DMS53 (cell line): ENCODE measurements at regions not wholly inside any gene's neighbourhood (a gene's known extent, or its start where the extent isn't known, plus 50 kb on each side); places are given as distances from the start of the nearest gene placed in this dataset.
"Not testable (repeated sequence)": the region's sequence is repeated elsewhere in the genome, so short reads cannot be mapped to it uniquely, and the experiment has no call there.

Experiments used
- DNase-seq: peaks from one replicate; lab custom pipeline; 2025; lab: John Stamatoyannopoulos, UW

DNA sequence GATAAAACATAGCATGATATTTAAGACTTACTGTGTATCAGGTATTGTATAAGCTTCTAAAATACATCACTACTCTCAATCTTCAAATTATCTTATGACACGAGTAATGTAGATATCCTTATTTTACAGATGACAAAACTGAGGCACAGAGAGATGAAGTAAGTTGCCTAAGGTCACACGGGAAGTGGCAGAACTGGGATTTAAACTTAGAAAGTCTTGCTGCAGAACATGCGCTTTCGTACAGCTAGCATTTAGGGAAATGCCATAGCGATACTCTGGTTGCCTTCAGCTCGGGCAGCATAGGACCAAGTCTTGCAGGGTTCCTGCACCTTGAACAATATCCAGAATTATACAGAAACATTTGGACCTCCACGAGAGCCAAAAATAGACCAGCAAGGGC lies 162.4 kb downstream of the BRMS1L start:
- no peak for DNase-seq

DNA sequence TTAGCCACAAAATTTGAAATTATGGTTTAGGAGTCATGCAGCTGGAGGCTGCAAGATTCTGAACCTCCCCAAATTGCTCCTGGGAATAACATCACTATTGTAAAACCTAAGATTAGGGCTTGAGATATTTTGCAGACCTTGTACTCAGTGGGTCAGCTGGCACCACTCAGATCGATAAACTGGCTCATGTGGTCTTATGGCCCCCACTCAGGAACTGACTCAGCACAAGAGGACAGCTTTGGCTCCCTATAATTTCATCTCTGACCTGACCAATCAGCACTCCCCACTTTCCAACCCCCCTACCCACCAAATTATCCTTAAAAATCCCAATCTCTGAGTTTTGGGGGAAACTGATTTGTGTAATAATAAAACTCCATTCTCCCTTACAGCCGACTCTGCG lies 161.6 kb downstream of the BRMS1L start:
- DNase-seq = no peak

DNA sequence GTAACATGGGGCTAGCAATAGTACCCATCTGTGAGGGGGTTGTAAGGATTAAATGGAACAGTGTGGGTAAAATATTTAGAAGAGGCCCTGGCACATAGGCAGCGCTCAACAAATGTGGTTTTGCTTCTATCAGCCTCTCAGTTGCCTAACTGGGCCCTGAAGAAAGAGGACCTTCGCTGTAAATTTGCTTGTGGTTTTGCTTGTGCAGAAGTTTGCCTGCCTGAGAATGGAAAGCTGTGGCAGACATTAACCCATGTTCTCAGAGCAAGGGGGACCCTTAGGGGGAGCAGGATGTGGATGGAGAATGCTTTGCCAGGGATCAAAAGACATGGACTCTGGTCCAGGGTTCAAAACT lies 160.1 kb downstream of the BRMS1L start:
- DNase-seq = no peak

DNA sequence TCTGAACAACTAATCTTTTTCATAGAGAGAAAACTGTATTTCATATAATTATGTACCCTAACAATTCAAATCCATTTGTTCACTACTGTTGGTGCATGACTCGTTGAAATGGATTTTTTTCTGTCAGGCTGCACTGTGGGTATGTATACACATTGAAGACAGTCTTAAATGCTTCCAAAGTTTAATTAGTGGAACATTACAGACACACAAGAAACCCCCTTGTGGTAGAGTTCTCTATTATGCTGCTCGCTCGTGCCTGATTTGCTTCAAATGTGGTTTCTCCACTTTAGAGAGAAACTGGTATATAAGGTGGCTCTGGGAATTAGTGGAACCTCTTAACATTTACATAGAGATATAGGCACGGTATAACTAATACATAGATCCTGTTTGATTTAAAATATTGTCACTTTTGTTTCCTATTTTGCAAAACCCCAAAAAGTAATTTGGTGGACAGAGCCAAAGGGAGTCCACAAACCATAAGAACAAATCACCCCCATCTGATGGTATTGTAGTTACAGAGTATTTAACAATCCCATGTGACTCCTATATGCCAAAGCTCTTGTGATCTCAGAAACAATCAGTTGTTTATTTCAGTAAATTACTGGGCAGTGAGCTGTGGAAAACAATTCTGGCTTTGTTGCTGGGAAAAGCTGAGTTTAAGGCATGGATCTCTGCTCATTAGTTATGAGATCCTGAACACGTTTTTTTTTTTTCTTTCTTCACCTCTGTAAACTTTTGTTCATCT lies 159.5 kb downstream of the BRMS1L start:
- DNase-seq = no peak

DNA sequence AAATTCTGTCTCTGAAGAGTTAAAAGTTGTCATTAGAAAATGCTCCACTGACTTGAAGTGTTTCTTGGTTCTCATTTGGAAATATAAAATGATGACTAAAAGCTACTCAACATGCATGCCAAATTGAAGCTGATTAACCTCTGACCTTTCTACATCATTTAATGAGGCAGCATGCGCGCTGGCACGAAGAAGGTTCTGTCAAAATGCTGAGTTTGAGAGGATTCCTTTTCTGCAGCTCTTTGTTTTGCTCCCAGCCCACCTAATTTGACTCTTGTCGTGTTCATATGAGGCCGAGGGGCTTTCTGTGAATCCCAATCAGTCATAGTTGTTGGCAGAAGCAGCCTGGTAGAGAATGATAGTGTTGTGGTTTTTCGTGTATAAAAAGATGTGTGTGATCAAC lies 153.4 kb downstream of the BRMS1L start:
- no peak for DNase-seq

DNA sequence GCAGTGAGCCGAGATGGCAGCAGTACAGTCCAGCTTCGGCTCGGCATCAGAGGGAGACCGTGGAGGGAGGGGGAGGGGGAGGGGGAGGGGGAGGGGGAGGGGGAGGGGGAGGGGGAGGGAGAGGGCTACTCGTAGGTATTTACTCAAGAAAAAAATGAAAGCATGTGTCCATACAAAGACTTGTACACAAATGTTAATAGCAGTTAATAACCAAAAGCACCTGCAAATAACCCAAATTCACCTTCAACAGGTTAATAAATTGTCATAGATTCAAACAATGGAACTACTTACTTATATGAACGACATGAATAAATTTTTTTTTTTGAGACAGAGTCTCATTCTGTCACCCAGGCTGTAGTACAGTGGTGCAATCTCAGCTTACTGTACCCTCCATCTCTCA lies 152.4 kb downstream of the BRMS1L start:
- peak; percentile 17 for DNase-seq

DNA sequence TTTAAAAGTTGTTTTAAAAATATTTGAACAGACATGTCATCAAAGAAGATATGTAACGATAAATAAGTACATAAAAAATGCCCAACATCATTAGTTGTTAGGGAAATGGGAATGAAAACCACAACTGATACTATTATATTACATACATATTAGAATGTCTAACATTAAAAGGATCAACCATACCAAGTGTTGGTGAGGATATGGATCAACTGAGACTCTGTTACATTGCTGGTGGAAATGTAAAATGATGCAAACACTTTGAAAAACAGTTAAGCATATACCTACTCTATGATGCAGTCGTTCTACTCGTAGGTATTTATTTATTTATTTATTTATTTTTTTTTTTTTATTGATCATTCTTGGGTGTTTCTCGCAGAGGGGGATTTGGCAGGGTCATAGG lies 149.7 kb downstream of the BRMS1L start:
- DNase-seq = no peak

DNA sequence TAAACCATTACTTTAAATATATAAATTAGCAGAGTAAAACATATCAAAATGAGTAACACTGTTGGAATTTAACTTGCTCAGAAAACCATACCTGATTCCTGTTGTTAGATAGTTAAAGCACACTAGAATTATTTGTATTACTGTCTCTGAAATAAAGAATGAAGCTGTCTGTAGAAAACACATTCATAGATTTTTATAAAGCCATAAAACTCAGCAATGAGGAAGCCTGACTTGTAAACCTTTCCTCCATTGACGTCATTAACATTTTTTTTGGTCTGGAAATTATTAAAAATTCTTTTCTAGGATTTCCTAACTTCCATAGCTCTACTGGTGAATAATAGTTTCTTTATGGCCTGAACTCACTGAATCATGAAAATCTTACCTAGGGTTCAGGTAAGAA lies 147.6 kb downstream of the BRMS1L start:
- no peak for DNase-seq

- no peak for DNase-seq
These were observed 146.0 kb downstream of the BRMS1L start for GRCh38 chr14:35971965-35972630.

DNA sequence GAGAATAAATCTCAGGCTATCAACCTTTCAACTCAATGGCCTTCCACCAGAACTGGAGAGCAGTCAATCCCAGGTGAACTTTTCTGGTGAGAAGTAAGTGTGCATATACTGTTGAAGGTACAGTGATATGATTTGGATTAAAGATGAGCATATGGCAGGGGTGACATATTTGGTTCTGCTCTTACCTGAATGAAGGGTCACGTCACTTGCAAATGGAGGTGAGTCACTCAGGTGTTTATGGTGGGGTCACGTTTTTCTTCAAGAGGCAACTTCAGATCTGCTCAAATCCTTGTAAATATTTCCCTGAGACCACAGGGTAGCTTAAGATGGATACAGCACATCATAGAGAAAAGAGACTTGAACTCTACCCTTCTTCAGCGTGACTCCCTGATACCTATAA lies 143.2 kb downstream of the BRMS1L start:
- DNase-seq = no peak

DNA sequence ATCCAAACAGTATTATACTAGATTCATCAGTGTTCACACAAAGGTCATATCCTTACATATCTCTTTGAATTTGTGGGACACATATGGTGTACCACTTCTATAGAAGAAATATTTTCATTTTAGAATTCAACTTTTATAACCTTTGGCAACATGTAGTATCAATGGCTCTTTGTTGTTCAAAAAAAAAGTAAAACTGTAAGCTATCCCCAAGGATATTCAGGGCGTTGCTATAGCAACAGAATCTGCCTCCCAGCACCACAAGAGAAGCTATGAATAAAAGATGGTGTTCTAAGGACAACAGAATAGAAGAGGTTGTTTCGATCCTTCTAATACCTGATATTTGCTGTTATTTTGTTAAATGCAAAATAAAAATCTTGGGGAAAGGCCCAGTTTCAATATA lies 139.3 kb downstream of the BRMS1L start:
- no peak for DNase-seq

GRCh38 chr14:35964697-35965286 lies 138.7 kb downstream of the BRMS1L start:
- no peak for DNase-seq

DNA sequence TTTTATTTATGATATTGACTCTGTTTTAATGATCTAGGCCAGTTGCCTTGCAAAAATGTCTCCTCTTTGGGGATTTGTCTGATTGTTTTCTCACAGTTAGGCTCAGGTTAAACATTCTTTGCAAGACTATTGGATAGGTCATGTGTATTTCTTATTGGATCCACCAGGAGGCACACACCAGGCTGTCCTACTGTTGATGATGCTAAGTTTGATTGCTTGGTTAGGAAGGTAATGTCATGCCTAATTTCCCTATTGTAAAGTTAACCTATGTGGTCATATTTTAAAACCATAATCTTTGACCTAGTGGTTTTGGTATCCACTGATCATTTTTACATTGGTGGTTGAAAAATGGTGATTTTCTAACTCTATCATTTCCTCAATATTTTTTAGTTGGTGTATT lies 137.1 kb downstream of the BRMS1L start:
- DNase-seq = peak; percentile 31

- DNase-seq = no peak
These were observed 135.6 kb downstream of the BRMS1L start for GRCh38 chr14:35961697-35962274.

DNA sequence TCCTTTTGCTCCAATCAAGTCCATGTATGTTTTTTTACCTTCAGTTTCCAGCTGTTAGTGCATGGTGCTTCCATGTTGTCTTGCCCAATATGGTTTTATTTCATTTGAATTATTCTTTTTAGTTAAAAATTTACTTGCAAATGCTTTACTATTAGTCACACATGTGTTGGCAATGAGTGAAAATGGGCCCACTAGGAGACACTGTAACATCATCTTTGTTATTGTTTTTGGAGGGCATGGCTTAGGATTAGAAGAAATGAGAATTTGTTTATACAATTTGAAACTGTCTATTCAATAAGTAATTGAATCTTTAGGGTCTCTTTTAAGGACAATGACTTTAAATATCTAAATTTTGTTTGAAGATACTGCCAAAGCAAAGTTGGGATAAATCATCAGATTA lies 133.7 kb downstream of the BRMS1L start:
- DNase-seq = peak; percentile 11

GRCh38 chr14:35958499-35958898 lies 132.4 kb downstream of the BRMS1L start:
- no peak for DNase-seq

DNA sequence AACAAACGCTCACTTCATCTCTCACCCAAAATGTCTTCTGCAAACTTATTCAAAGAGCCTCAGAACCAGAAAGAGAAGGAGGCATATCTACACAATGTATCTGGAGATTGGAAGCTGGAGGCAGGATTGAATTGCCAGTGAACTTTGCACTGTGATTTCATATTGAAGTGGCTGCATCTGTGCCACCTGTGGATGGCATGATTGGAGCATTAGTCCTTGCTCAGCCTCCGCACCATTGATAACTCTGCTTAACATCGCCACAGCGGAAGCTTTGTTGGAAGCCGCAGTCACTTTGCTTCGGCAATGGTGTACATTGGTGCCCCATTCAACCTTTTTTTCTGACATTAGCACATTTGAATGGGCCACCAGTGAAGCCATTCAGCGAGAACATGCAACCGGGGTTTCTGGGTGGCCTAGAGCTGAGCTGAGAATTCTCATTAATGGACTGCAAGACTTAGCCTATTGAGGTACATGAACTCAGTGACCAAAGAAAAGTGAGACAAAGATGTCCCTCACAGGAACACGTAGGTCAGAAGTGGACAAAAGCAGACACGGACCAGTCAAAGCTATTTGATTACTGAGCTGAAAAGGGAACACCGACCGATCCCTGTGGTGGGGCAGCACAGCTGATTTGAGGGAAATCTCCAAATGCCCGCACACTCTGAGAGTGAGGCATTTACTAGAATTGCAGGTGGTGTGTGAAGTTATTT lies 130.4 kb downstream of the BRMS1L start:
- DNase-seq = no peak

DNA sequence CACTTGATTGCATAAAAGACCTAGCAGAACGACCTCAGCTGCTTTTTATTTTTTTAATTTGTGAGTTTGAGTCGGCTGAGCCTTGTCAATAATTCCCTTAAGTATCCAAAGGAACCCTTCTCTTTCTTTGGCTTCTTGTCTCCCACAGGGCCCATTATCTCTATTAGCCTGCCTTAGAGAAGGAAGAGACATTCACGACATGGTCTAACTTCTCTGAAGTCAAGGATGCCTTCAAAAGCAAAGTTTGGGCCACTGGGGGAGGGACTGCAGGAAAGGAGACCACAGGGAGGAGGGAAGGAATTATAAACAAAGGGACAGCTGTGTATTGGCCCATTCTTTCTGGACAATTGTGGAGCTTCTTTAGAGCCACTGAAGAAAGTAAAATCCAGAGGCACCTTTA lies 126.4 kb downstream of the BRMS1L start:
- no peak for DNase-seq

GRCh38 chr14:35949920-35950513 lies 123.9 kb downstream of the BRMS1L start:
- DNase-seq = peak; percentile 71

GRCh38 chr14:35947983-35948382 lies 121.8 kb downstream of the BRMS1L start:
- not testable (repeated sequence) for DNase-seq

- DNase-seq = peak; percentile 77
These were observed 118.7 kb downstream of the BRMS1L start for GRCh38 chr14:35944847-35945246.

DNA sequence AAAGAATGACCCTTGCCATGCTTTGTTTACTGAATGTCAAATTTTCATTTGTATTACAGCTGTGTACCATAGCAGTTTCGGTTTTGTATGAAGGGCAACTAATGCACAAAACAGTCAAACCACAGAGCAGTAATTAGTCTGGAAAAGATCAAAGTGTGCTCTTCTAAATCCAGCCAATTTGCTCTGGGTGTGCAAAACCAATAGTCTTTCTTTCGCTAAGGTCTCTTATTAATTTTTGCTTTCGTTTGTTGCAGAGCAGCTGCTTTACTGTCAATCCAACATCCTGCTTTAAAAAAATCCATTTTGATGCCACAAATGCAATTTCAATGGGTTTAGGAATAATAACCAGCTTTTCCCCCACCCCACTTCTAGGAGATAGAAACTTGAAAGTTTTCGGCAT lies 114.2 kb downstream of the BRMS1L start:
- DNase-seq = no peak
